ENCODE measurements at regions not wholly inside any gene's neighbourhood (a gene's known extent, or its start where the extent isn't known, plus 50 kb on each side); places are given as distances from the start of the nearest gene placed in this dataset.
"Not testable (repeated sequence)": the region's sequence is repeated elsewhere in the genome, so short reads cannot be mapped to it uniquely, and the experiment has no call there.

DNA sequence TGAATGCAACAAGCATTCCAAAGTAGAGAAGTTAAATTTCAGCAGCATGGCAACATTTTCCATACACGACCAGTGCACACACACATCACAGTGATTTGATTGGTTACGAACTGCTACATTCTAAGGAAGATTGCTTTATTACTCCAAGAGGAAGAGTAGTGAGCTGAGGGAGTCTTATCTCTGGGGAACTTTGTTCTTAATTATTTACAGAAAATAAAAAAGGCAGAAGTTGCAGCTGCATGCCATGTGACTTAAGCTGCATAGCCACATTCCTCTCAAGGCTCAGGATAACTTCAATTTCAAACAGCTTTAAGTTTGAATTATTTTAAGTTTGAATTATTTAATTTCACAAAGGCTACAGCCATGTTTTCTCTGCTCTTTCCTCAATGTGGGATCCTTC is 71.6 kb upstream of the HSPB3 start:
- ATAC-seq (no peak), DNase-seq (ENCODE audit: low spot score in 2 of 2) (no peak)
- H3K27ac Mint-ChIP-seq: no peak overlapping the region
- H3K4me3 Mint-ChIP-seq: no peak overlapping the region
- no peaks in the 10 kb centered on the region for H3K36me3 Mint-ChIP-seq
- H3K4me1 Mint-ChIP-seq: no peaks in the 10 kb centered on the region
- no peaks in the 10 kb centered on the region for H3K9me3 Mint-ChIP-seq

DNA sequence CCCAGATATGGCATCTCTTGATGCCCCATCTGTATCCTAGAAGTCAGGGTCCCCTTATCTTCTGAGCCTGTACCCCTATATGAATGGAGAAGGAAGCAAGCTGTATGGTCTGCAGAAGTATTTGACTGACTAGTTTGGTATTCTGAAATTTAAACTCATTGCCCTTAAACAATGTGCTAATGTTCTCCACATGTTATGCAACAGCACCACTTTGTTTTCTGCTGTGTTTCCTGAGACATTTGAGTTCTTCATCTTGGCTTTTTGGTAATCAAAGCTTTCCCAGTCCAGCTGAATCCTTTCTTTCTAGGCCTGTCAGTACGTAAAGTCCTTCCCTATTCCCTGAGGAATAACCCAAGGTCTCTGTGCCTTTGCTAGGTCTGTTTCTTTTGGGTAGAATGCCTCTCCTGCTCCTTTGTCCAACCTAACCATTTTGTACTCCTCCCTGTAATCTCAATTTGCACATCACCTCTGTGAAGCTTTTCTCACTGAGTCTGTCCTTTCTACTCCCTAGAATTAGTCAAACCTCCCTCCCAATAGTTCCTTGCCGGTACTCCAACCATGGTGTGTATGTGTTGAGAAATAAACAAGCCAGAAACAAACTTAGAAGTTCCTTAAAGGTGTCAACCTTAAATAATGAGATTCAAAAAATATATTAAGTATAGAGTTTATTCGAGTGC is 72.1 kb upstream of the HSPB3 start:
- Mint-ChIP-seq H3K27ac (no peak overlapping the region), H3K4me3 (no peak overlapping the region), H3K9me3 (no peaks in the 10 kb centered on the region), H3K36me3 (no peaks in the 10 kb centered on the region), H3K4me1 (no peaks in the 10 kb centered on the region)
- ATAC-seq: peak; percentile 16
- no peak for DNase-seq (ENCODE audit: low spot score in 2 of 2)

DNA sequence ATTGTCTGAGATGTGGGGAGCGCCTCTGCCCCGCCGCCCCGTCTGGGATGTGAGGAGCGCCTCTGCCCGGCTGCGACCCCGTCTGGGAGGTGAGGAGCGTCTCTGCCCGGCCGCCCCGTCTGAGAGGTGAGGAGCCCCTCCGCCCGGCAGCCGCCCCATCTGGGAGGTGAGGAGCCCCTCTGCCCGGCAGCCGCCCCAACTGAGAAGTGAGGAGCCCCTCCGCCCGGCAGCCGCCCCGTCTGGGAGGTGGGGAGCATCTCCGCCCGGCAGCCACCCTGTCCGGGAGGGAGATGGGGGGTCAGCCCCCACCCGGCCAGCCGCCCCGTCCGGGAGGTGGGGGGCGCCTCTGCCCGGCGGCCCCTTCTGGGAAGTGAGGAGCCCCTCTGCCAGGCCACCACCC is 70.9 kb upstream of the ARL15 start:
- ATAC-seq: not testable (repeated sequence)

DNA sequence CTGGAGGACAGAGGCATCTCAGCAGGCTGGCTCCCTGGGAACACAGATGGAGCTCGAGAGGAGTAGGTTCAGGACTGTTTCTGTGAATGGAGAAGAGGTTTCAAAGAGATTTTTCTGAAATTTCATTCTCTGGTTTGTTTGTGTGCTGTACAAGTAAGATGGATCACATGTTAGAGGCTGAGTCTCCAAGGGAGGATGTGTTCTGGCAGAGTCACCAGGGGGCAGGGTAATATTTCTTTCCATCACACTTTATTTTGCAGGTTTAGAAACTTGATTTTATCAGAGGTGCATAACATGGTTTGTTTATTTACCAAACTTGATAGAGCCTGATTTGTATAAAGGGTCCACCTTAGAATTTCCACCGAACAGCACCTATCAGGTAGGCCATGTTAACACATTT is 69.2 kb upstream of the ARL15 start:
- Mint-ChIP-seq H3K4me3 (no peak overlapping the region), H3K4me1 (no peaks in the 10 kb centered on the region), H3K36me3 (no peaks in the 10 kb centered on the region), H3K9me3 (no peaks in the 10 kb centered on the region), H3K27ac (no peak overlapping the region)
- ATAC-seq (no peak), DNase-seq (ENCODE audit: low spot score in 2 of 2) (no peak)

More for the DNA sequence above, 70.9 kb upstream of the ARL15 start:
- H3K4me1 Mint-ChIP-seq; H3K4me3 Mint-ChIP-seq; DNase-seq (ENCODE audit: low spot score in 2 of 2); H3K27ac Mint-ChIP-seq; H3K36me3 Mint-ChIP-seq; H3K9me3 Mint-ChIP-seq: not testable (repeated sequence)

DNA sequence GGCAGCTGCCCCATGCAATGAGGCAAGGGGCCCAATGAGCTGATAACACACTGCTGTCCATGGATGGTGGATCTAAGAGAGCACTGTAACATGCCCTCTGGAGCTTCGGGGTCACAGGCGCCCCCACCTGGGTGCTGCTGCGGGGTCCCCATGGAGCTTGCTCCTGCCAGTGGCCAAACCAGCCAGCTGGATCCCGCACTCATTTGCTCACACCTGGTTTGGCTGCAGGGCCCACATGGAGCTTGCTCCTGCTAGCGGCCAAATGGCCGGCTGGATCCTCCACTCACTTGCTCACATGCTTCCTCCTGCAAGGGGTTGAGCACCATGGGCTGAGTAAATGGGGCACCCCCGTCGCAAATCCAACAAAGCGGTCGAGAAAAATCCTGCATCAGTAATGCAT is 68.3 kb upstream of the ARL15 start:
- Mint-ChIP-seq H3K4me3 (no peak overlapping the region), H3K4me1 (no peaks in the 10 kb centered on the region), H3K36me3 (no peaks in the 10 kb centered on the region)

DNA sequence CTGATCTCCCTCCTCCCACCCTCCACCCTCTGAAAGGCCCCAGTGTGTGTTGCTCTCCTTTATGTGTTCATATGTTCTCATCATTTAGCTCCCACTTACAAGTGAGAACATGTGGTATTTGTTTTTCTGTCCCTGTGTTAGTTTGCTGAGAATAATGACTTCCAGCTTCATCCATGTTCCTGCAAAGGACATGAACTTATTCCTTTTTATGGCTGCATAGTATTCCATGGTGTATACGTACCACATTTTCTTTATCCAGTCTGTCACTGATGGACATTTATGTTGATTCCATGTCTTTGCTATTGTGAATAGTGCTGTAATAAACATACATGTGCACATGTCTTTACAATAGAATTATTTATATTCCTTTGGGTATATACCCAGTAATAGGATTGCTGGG is 67.0 kb upstream of the ARL15 start:
- ATAC-seq; H3K4me3 Mint-ChIP-seq; H3K27ac Mint-ChIP-seq; H3K9me3 Mint-ChIP-seq; H3K4me1 Mint-ChIP-seq; DNase-seq (ENCODE audit: low spot score in 2 of 2); H3K36me3 Mint-ChIP-seq: not testable (repeated sequence)

More for the DNA sequence above, 68.3 kb upstream of the ARL15 start:
- Mint-ChIP-seq H3K27ac (no peak overlapping the region), H3K9me3 (no peaks in the 10 kb centered on the region)
- no peak for ATAC-seq
- DNase-seq (ENCODE audit: low spot score in 2 of 2): no peak

DNA sequence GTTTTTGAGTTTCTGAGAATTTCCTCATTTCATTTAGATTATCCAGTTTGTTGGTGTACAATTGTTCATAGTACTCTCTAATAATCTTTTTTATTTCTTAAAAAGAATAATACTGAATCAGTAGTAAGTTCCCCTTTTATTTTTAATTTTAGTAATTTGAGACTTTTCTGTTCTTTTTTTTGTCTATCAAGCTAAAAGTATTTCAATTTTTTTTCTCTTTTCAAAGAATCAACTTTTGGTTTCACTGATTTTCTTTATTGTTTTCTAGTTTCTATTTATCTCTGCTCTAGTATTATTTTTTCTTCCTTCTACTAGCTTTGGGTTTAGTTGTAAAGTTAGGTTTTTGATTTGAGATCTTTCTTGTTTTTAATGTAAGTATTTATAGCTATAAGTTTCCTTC is 60.6 kb upstream of the ARL15 start:
- H3K4me1 Mint-ChIP-seq: no peaks in the 10 kb centered on the region
- no peak overlapping the region for H3K27ac Mint-ChIP-seq
- no peak overlapping the region for H3K4me3 Mint-ChIP-seq
- no peaks in the 10 kb centered on the region for H3K36me3 Mint-ChIP-seq
- no peaks in the 10 kb centered on the region for H3K9me3 Mint-ChIP-seq
- DNase-seq (ENCODE audit: low spot score in 2 of 2) (no peak), ATAC-seq (no peak)

DNA sequence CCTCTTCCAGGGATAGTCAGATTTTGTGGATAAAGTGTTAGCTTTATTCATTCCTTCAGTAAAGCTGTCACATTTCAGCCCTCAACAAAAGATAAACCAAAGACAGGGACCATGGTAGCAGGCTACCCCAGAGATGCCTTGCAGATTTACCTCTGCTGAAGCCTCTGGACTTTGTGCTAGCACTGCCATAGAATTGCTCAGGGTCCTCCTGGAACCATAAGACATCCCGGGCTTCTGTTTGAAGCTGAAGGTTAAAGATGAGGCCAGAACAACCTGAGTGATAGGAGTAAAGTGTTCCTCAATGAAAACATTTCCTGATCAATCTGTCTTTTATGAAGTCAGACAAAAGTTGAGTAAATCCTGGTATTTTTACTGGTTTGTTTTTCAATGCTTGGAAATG is 57.5 kb upstream of the ARL15 start:
- no peaks in the 10 kb centered on the region for H3K36me3 Mint-ChIP-seq
- H3K9me3 Mint-ChIP-seq: no peaks in the 10 kb centered on the region
- no peak for DNase-seq (ENCODE audit: low spot score in 2 of 2)
- no peak for ATAC-seq
- no peak overlapping the region for H3K4me3 Mint-ChIP-seq
- no peaks in the 10 kb centered on the region for H3K4me1 Mint-ChIP-seq
- no peak overlapping the region for H3K27ac Mint-ChIP-seq

DNA sequence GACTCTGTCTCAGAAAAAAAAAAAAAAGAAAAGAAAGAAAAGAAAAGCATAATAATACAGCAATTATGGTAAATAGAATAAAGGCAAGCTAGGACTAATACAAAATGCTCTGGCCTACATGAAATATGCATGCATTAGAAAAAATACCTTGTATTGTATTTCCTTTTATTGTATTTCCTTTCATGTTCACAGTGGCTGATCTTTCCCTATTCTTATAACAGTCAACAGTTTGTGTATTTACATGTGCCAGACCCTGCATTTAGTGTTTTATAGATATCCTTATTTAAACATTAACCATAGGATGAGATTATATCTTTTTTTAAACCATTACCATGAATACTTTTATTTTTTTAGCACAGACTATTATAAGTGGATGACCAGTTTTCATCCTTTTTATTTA is 56.3 kb upstream of the ARL15 start:
- Mint-ChIP-seq H3K4me3 (no peak overlapping the region), H3K9me3 (no peaks in the 10 kb centered on the region), H3K36me3 (no peaks in the 10 kb centered on the region), H3K27ac (no peak overlapping the region), H3K4me1 (no peaks in the 10 kb centered on the region)
- ATAC-seq (no peak), DNase-seq (ENCODE audit: low spot score in 2 of 2) (no peak)

DNA sequence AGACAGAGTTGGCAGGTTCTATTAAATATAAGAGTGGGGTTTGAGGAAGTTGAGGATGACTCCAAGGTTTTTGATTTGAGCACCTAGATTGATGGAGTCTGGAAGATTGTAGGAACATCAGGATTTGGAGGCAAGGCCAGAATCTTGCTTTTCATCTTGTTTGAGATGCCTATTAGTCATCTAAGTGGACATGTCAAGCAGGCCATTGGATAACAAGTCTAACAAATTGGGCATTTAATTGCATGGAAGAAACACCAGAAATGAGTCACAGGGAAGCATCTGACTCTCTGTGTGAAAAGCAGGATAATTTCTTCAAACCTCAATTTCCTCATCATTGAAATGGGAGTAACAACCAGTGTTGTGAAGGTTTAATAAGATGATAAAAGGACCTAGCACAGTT is 53.3 kb upstream of the ARL15 start:
- Mint-ChIP-seq H3K36me3 (no peaks in the 10 kb centered on the region), H3K9me3 (no peaks in the 10 kb centered on the region), H3K27ac (no peak overlapping the region), H3K4me1 (no peaks in the 10 kb centered on the region), H3K4me3 (no peak overlapping the region)
- no peak for ATAC-seq
- DNase-seq (ENCODE audit: low spot score in 2 of 2): no peak

DNA sequence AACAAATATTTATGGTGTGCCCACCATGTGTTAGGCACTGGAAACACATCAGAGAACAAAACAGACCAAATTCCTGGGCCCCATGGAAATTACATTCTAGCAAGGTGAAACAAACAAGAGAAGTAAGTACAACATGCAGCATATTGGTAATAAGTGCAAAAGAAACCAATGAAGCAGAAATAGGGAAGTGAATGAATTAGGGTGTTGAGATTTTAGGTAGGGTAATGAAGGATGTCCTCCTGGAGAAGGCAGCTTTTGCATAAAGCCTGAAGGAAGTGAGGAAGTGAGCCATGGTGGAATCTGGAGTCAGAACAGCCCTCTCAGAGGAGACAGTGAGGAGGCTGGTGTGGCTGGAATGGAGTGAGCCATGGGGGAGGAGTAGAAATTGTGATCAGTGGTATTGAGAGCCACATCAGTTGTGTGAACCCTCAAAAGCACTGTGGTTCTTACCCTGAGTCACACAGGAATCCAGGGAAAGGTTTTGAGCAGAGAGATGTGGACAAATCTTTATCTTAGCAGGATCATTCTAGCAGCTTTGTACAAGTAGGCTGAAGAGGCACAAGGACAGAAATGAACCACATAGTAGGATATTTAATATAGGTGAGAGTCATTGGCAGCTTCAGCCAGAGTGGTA is 52.7 kb upstream of the ARL15 start:
- no peak for ATAC-seq
- no peak overlapping the region for H3K27ac Mint-ChIP-seq
- no peak overlapping the region for H3K4me3 Mint-ChIP-seq
- H3K9me3 Mint-ChIP-seq: no peaks in the 10 kb centered on the region
- no peaks in the 10 kb centered on the region for H3K36me3 Mint-ChIP-seq
- DNase-seq (ENCODE audit: low spot score in 2 of 2): no peak
- no peaks in the 10 kb centered on the region for H3K4me1 Mint-ChIP-seq

DNA sequence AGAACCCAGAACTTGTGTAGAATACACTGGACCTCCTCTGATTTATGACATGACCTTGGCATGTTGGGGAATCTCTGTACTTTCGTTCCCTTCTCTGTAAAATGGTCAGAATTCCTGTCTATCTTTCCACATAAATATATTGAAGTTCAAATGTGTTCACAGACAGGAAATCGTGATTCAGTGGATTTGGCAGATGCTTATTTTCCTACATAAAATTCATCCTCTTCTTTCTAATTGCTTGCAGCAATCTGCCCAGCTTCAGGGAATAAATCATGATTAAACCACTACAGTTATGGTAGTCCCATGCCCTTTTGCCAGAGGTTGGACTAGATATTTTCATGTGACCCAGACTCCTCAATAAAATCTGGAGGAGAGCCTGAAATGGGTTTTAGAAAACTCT is 52.1 kb upstream of the ARL15 start:
- DNase-seq (ENCODE audit: low spot score in 2 of 2) (no peak), ATAC-seq (no peak)
- no peaks in the 10 kb centered on the region for H3K4me1 Mint-ChIP-seq
- H3K9me3 Mint-ChIP-seq: no peaks in the 10 kb centered on the region
- H3K36me3 Mint-ChIP-seq: no peaks in the 10 kb centered on the region
- H3K27ac Mint-ChIP-seq: no peak overlapping the region
- H3K4me3 Mint-ChIP-seq: no peak overlapping the region

DNA sequence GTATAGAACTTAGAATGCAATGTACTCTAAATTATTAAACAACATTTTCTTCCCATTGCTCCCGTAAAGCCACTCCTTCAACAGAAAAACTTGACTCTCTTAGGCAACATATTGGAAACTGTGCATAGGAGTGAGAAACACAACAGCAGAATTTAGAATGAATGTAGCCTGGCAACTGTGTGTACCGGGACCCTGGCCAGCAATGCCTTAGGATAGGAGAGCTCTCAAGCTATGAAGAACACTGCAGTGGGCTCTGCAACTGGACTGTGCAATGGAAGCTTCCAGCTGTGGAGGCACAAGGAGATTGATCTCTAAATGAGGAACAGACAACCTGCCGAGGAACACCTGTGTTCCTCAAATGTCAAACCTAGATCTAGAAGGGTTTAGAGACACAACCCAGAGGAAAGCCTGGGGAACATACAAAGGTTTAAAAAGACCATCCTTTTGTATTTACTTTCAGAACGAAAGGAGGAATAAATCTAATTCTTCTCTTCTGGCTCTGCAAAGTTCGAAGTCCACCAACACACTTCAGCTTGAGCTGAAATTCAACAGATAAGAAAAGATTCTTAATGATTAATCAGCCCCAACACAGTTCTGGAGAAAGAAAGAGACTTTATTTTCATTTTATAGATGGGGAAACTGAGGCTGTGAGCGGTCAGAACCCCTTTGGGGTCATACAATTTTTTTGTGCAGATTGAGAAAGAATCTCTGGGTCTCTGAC is 51.5 kb upstream of the ARL15 start:
- Mint-ChIP-seq H3K27ac (no peak overlapping the region), H3K4me3 (no peak overlapping the region), H3K4me1 (no peaks in the 10 kb centered on the region), H3K36me3 (no peaks in the 10 kb centered on the region), H3K9me3 (no peaks in the 10 kb centered on the region)
- DNase-seq (ENCODE audit: low spot score in 2 of 2) (no peak), ATAC-seq (no peak)

DNA sequence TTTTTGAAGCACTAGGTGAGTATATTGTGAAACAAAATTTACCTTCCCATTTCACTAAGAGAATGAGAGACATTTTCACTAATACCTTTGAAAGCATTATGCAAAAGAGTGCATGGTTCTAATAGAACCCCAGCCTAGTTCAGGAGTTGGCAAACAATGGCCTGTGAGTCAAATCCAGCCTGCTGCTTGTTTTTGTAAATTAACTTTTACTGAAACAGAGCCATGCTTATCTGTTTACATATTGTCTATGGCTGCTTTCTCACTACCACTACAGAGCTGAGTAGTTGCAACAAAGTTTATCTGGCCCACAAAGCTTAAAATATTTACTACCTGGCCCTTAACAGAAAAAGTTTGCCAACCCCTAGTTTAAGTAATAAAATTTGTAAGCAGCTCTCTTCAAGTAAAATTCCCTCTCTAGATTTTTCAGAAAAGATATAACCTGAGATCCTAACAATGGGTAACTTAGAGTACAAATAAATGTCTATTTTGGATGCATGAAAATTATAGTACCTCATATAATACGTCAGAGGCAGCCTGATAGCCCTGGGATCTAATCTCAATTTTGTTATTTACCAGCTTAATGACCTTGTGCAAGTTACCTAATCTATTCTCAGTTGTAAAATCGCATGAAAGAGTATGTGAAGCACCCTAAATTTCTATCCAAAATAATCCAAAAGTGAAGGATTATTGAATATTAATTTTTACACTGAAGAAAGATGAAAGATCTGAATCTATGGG is 50.7 kb upstream of the ARL15 start:
- H3K4me3 Mint-ChIP-seq: no peak overlapping the region
- no peak for DNase-seq (ENCODE audit: low spot score in 2 of 2)

More for the DNA sequence above, 50.7 kb upstream of the ARL15 start:
- no peak overlapping the region for H3K27ac Mint-ChIP-seq
- H3K4me1 Mint-ChIP-seq: no peaks in the 10 kb centered on the region
- no peak for ATAC-seq
- H3K36me3 Mint-ChIP-seq: no peaks in the 10 kb centered on the region
- H3K9me3 Mint-ChIP-seq: no peaks in the 10 kb centered on the region
